ENCODE measurements at regions not wholly inside any gene's neighbourhood (a gene's known extent, or its start where the extent isn't known, plus 50 kb on each side); places are given as distances from the start of the nearest gene placed in this dataset.
"Not testable (repeated sequence)": the region's sequence is repeated elsewhere in the genome, so short reads cannot be mapped to it uniquely, and the experiment has no call there.

DNA sequence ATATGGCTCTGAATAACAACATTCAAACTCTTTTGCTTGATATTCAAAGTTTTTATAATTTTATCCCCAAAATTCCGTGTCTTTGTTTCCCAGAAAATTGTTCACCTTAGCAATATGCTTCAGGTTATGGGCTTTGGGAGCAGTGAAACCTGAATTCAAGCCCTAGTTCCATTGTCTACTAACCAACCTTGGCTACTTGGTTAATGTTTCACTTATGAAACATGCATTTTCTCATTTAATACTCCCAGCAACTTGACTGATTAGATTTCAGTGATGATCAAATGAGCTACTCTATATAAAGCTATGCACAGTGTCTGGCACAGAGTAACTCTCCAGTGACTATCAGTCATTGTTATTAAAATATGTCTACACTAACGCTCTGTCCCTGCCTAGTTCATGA is 192.2 kb upstream of the TENT5A start:
- POLR2A ChIA-PET, result no interaction called here
- DNase-seq (ENCODE audit: low read depth, low spot score) (no peak), FAIRE-seq (no peak)
- H3K9me3 ChIP-seq (replicated peaks; ENCODE audit: control insufficient read depth, insufficient read depth, low read length), result no peaks in the 10 kb centered on the region
- H2AFZ ChIP-seq (ENCODE audit: low read depth, low read length), result no peak overlapping the region
- no peaks in the 10 kb centered on the region for H3K4me1 ChIP-seq (ENCODE audit: control insufficient read depth, extremely low read depth, insufficient read depth, low read length)
- TF ChIP-seq FOS (IDR thresholded peaks at IDR 0.05; ENCODE audit: borderline replicate concordance, insufficient read depth, low read length), result no peak
- no peak for TF ChIP-seq MYC (IDR thresholded peaks at IDR 0.05; ENCODE audit: low read depth, low read length)
- no peak for TF ChIP-seq POLR2AphosphoS5 (IDR thresholded peaks at IDR 0.05; ENCODE audit: insufficient read depth, low read depth, low read length)
- TF ChIP-seq, protein P1, sequence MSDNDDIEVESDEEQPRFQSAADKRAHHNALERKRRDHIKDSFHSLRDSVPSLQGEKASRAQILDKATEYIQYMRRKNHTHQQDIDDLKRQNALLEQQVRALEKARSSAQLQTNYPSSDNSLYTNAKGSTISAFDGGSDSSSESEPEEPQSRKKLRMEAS (IDR thresholded peaks at IDR 0.05; ENCODE audit: insufficient read depth, insufficient read length), result no peak
- TF ChIP-seq POLR2A (IDR thresholded peaks at IDR 0.05; ENCODE audit: low read depth, low read length), result no peak
- TF ChIP-seq GATA2 (IDR thresholded peaks at IDR 0.05; ENCODE audit: insufficient read depth, insufficient read length, low read depth, low read length), result no peak
- TF ChIP-seq CTCF (IDR thresholded peaks at IDR 0.05; ENCODE audit: extremely low read depth in 1 of 2, insufficient read depth in 1 of 2, low read depth in 1 of 2, low read length in 2 of 2), result no peak
- TF ChIP-seq EZH2 (IDR thresholded peaks at IDR 0.05; ENCODE audit: borderline replicate concordance, low read depth, low read length, severe bottlenecking), result no peak
- TF ChIP-seq JUN (IDR thresholded peaks at IDR 0.05; ENCODE audit: borderline replicate concordance, insufficient read depth, insufficient read length, low read depth), result no peak
- no TSS peak for BruUV-seq (replicated peaks)
- H3K27ac ChIP-seq (ENCODE audit: insufficient read depth, low read depth, low read length), result no peak overlapping the region
- no peak overlapping the region for H3K9ac ChIP-seq (replicated peaks; ENCODE audit: extremely low read depth, insufficient read depth, low read length)
- no peaks in the 10 kb centered on the region for H3K9me1 ChIP-seq (replicated peaks; ENCODE audit: control insufficient read depth, extremely low read depth, insufficient read depth, low read length)
- H4K20me1 ChIP-seq (replicated peaks; ENCODE audit: control insufficient read depth, extremely low read depth, insufficient read depth, low read length), result no peaks in the 10 kb centered on the region
- H3K4me2 ChIP-seq (ENCODE audit: insufficient read depth, low read length), result no peak overlapping the region
- CTCF ChIA-PET, result interaction anchor here (1.8 kb wide), 1 partner anchor 10 kb away, joined by 4 read pairs; no protein-coding TSS in a partner anchor
- H3K36me3 ChIP-seq (ENCODE audit: control insufficient read depth in 2 of 2, extremely low read depth in 1 of 2, insufficient read depth in 2 of 2, low read length in 2 of 2), result no peaks in the 10 kb centered on the region
- dilution Hi-C loops (cut with MboI; ENCODE audit: extremely low pct_ligation_motif_present, low sequenced_read_pairs), result no loop called here
- H3K4me3 ChIP-seq (replicated peaks in 1 of 3; ENCODE audit: insufficient read depth in 1 of 3, low read depth in 1 of 3, low read length in 3 of 3), result no peak overlapping the region
- no peaks in the 10 kb centered on the region for H3K79me2 ChIP-seq (ENCODE audit: control insufficient read depth, insufficient read depth, low read length)
- no peaks in the 10 kb centered on the region for H3K27me3 ChIP-seq (ENCODE audit: control insufficient read depth in 2 of 2, insufficient read depth in 2 of 2, low read length in 2 of 2)
- intact Hi-C loops (cut with micrococcal nuclease), result no loop called here

GRCh38 chr6:81942842-81943241 is 190.4 kb upstream of the TENT5A start:
- POLR2A ChIA-PET; H3K27me3 ChIP-seq (ENCODE audit: control insufficient read depth in 2 of 2, insufficient read depth in 2 of 2, low read length in 2 of 2); CTCF ChIA-PET; FAIRE-seq; H3K27ac ChIP-seq (ENCODE audit: insufficient read depth, low read depth, low read length); DNase-seq (ENCODE audit: low read depth, low spot score); H2AFZ ChIP-seq (ENCODE audit: low read depth, low read length); BruUV-seq (replicated peaks); H3K9me3 ChIP-seq (replicated peaks; ENCODE audit: control insufficient read depth, insufficient read depth, low read length); H3K36me3 ChIP-seq (ENCODE audit: control insufficient read depth in 2 of 2, extremely low read depth in 1 of 2, insufficient read depth in 2 of 2, low read length in 2 of 2); H3K9me1 ChIP-seq (replicated peaks; ENCODE audit: control insufficient read depth, extremely low read depth, insufficient read depth, low read length); H3K9ac ChIP-seq (replicated peaks; ENCODE audit: extremely low read depth, insufficient read depth, low read length); dilution Hi-C loops (cut with MboI; ENCODE audit: extremely low pct_ligation_motif_present, low sequenced_read_pairs); H3K4me2 ChIP-seq (ENCODE audit: insufficient read depth, low read length); intact Hi-C loops (cut with micrococcal nuclease); H3K4me3 ChIP-seq (replicated peaks in 1 of 3; ENCODE audit: insufficient read depth in 1 of 3, low read depth in 1 of 3, low read length in 3 of 3); H4K20me1 ChIP-seq (replicated peaks; ENCODE audit: control insufficient read depth, extremely low read depth, insufficient read depth, low read length); H3K79me2 ChIP-seq (ENCODE audit: control insufficient read depth, insufficient read depth, low read length): not testable (repeated sequence)
- peaks cover 14% of the 10 kb centered on the region for H3K4me1 ChIP-seq (ENCODE audit: control insufficient read depth, extremely low read depth, insufficient read depth, low read length)

Measured in endothelial cell of umbilical vein (primary cell).